ENCODE measurements at regions not wholly inside any gene's neighbourhood (a gene's known extent, or its start where the extent isn't known, plus 50 kb on each side); places are given as distances from the start of the nearest gene placed in this dataset.
A peak's percentile ranks its signal among the peaks of the same experiment; 100 is the strongest.
"Not testable (repeated sequence)": the region's sequence is repeated elsewhere in the genome, so short reads cannot be mapped to it uniquely, and the experiment has no call there.

- no peak for DNase-seq (ENCODE audit: low spot score)
Observed at GRCh38 chr22:45061332-45061731, 51.5 kb upstream of the PHF21B start.

- no peak for DNase-seq (ENCODE audit: low spot score)
Observed at GRCh38 chr22:45064313-45065278, 54.8 kb upstream of the PHF21B start.

- no peak for DNase-seq (ENCODE audit: low spot score)
Observed at GRCh38 chr22:45065726-45066125, 55.9 kb upstream of the PHF21B start.

- no peak for DNase-seq (ENCODE audit: low spot score)
Observed at GRCh38 chr22:45067731-45068130, 57.9 kb upstream of the PHF21B start.

- DNase-seq (ENCODE audit: low spot score) = peak; percentile 37
Observed at GRCh38 chr22:45069925-45070324, 60.1 kb upstream of the PHF21B start.

GRCh38 chr22:45071618-45072017 is 61.8 kb upstream of the PHF21B start:
- no peak for DNase-seq (ENCODE audit: low spot score)

- DNase-seq (ENCODE audit: low spot score) = peak; percentile 84
Observed at GRCh38 chr22:45072322-45072903, 62.6 kb upstream of the PHF21B start.

- no peak for DNase-seq (ENCODE audit: low spot score)
Observed at GRCh38 chr22:45073064-45073463, 63.3 kb upstream of the PHF21B start.

GRCh38 chr22:45077286-45077685 is 67.5 kb upstream of the PHF21B start:
- no peak for DNase-seq (ENCODE audit: low spot score)

- no peak for DNase-seq (ENCODE audit: low spot score)
Observed at GRCh38 chr22:45077826-45078334, 68.1 kb upstream of the PHF21B start.

- DNase-seq (ENCODE audit: low spot score) = no peak
Observed at GRCh38 chr22:45082795-45083194, 73.0 kb upstream of the PHF21B start.

GRCh38 chr22:45083659-45084305 is 74.0 kb upstream of the PHF21B start:
- no peak for DNase-seq (ENCODE audit: low spot score)

- DNase-seq (ENCODE audit: low spot score) = no peak
Observed at GRCh38 chr22:45084400-45084920, 74.7 kb upstream of the PHF21B start.

- no peak for DNase-seq (ENCODE audit: low spot score)
Observed at GRCh38 chr22:45087802-45088201, 75.9 kb upstream of the NUP50 start.

- no peak for DNase-seq (ENCODE audit: low spot score)
Observed at GRCh38 chr22:45088576-45088975, 75.1 kb upstream of the NUP50 start.

GRCh38 chr22:45090497-45090910 is 73.2 kb upstream of the NUP50 start:
- DNase-seq (ENCODE audit: low spot score) = peak; percentile 36

- DNase-seq (ENCODE audit: low spot score) = no peak
Observed at GRCh38 chr22:45091254-45091854, 72.4 kb upstream of the NUP50 start.

- DNase-seq (ENCODE audit: low spot score) = not testable (repeated sequence)
Observed at GRCh38 chr22:45091875-45092274, 71.8 kb upstream of the NUP50 start.

GRCh38 chr22:45092644-45093043 is 71.1 kb upstream of the NUP50 start:
- DNase-seq (ENCODE audit: low spot score) = no peak

GRCh38 chr22:45093609-45094008 is 70.1 kb upstream of the NUP50 start:
- DNase-seq (ENCODE audit: low spot score) = no peak

- DNase-seq (ENCODE audit: low spot score) = no peak
Observed at GRCh38 chr22:45094081-45094720, 69.5 kb upstream of the NUP50 start.

GRCh38 chr22:45094825-45095224 is 68.9 kb upstream of the NUP50 start:
- DNase-seq (ENCODE audit: low spot score) = no peak
